NCI-H2029 (cell line): ENCODE measurements at regions not wholly inside any gene's neighbourhood (a gene's known extent, or its start where the extent isn't known, plus 50 kb on each side); places are given as distances from the start of the nearest gene placed in this dataset.

ENCODE experiments used
- DNase-seq: peaks from one replicate; lab custom pipeline; 2025; lab: John Stamatoyannopoulos, UW

DNA sequence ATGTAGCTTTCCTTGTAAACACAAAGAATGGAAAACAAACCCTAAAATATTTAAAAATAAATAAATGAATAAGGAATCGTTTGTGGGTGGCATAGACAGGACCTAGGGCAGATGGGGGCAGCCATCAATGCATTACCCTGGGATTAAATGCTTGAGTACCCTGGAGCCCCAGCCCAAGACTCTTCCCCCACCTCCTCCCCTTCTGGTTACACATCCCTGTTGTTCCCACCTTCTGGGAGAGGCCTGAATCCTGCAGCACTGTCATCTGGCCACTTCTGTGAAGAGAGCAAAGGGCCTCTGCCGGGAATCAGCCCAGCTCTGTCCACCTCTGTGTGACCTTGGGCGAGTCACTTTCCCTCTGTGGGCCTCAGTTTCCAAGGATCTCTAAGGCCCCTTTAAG, 61.6 kb upstream of the COL13A1 start:
- DNase-seq, result no peak

DNA sequence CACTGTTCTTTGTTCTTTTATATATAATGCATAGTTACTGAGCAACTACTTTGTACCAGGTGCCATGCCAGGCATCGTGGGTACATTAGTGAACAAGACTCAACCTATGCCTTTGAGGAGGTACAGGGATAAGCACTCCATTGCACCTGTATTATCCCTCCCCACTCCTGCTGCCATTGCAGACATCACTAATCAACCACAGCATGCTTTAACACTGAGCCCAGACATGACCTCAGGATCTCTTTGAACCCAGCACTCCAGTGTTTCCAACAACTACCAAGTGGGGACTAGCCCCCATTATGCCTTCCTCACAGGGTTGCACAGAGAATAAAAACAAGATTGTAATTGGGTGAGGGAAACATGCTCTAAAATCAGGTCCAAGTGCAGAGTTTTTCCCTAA, 60.5 kb upstream of the COL13A1 start:
- no peak for DNase-seq

DNA sequence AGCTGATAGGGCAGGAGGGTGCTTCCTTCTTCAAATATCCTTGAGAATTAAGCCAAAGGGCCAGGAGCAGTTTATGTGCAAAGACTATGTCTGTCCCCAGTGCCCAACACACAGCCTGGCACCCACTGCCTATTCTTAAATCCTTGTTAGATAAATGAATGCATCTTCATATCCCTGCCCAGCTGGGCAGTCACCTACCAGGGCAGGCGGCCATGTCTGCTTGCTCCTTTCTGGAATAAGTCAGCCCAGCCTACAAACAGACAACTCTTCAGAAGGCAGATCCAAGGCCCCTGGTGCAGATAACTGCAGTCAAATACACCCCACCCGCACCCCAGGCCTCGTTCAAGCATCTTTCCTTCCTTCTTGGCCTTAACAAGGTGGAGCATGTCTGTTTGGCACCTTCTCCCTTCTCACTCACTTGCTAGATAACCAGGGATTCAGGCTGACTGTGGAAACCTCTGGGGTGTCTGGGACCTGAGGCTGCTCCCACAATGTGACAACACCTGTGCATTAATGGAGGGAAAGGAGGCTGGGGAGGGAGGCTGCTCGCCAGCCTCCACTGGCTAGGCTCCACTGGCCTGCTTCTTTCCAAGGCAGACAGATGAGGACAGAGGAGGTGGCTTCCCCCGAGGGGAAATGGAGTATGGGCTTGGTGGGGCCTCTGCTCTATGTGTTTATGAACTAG, 59.9 kb upstream of the COL13A1 start:
- DNase-seq, result no peak

DNA sequence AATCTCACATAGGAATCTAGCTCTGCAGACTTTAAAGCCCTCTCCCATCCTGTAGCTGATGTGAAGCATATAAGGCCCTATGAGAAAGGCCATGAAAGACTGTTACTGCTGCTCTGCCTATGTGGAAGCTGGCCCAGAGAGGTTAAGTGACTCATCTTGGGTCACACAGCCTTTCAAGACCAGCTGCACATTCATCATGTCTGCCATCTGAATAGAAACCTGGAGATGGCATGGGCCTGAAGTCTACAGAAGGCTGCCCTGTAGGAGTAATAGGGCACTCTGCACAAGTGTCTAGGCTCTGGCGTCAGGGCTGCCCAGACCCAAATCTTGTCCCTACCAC, 59.4 kb upstream of the COL13A1 start:
- no peak for DNase-seq

DNA sequence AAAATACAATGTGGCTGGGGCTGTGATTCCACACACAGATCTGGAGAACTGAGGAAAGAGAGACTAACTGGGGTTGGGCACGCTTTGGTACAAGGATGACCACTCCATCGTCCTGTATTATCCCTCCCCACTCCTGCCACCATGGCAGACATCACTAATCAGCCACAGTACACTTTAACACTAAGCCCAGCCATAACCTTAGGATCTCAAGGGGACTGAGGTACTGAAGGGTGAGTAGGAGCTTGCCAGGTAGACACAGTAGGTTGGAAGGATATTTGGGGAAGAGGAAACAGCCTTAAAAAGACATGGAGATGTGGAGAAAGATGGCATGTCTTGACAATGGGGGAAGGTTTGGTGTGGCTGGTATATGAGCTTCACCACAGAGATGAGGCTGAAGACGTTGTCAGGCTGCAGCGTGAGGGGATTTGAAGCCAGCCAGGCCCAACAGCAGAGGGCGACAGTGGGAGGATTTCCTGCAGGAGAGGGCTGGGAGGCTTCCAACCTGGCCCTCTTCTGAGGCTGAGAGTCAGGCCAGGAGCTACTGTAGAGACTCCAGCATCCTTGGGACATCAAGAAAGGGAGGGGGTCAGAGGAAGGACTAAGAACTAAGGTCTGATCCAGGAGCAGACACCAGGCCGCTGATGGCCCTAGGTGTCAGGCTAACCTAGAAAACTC, 58.6 kb upstream of the COL13A1 start:
- peak; percentile 37 for DNase-seq

DNA sequence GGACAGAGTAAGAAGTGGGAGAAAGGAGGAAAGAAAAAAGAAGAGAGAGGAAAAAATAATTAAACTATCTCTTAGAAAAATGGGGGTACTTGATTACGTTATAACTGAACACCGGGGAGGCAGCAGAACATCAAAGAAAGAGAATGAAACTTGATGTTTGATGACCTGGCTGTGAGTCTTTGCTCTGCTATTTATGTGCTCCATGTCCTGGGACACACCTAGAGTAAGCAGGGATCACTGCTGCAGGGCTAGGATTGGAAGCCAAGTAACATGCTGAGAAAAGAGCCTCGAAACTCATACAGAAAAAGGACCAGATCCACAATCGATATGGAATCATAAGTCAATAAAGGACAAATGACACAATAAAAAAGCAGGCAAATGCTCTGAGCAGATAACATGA, 56.7 kb upstream of the COL13A1 start:
- DNase-seq, result no peak

DNA sequence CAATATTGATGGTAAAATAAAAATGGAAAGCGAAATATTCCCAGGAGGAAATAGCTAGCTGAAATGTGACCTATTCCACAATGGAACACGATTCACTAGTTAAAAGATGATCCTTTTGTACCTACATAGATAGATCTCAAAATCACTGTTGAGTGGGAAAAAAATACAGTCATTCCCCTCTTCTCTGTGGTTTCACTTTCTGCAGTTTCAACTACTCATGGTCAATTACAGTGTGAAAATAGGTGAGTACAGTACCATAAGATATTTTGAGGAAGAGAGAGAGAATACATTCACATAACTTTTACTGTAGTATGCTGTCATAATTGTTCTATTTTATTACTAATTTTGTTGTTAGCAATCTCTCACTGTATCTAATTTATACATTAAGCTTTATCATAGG, 56.0 kb upstream of the COL13A1 start:
- DNase-seq, result no peak

DNA sequence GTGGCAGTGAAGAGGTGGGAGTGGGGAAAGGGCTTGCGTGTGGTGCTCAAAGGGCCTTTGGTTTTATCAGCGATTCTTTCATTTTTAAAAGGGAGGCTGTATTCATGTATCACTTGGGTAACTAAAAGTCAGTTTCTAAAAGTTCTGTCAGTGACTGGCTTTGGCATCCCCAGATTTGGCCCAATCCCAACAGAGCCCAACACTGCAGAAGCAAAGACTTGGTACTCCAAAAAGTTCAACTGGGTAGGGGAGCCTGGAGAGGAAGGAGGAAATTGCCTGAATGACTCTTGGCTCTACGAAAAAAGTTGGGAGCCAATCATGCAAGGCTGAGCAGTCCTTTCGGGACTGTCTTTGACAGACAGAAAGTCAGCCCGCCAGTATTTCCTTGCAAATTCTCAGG, 54.5 kb upstream of the COL13A1 start:
- DNase-seq, result no peak

DNA sequence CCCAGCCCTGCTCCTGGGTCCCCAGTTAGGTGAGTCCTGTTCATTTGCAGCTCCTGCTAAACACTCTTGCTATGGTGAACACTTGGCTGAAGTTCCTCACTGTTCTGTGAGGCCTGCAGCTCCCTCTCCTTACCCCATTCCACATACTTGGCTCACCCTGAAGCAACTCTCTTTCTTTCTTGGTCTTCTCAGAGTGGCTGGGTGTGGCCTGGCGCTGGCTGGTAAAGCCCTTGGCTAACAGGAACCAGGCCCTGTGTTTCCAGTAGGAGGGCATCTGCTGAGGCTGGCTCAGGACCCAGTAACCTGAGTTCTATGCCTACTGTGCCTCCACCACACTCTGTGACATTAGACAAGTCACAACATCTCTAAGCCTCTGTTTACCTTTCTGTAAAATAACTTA, 53.1 kb upstream of the COL13A1 start:
- no peak for DNase-seq

DNA sequence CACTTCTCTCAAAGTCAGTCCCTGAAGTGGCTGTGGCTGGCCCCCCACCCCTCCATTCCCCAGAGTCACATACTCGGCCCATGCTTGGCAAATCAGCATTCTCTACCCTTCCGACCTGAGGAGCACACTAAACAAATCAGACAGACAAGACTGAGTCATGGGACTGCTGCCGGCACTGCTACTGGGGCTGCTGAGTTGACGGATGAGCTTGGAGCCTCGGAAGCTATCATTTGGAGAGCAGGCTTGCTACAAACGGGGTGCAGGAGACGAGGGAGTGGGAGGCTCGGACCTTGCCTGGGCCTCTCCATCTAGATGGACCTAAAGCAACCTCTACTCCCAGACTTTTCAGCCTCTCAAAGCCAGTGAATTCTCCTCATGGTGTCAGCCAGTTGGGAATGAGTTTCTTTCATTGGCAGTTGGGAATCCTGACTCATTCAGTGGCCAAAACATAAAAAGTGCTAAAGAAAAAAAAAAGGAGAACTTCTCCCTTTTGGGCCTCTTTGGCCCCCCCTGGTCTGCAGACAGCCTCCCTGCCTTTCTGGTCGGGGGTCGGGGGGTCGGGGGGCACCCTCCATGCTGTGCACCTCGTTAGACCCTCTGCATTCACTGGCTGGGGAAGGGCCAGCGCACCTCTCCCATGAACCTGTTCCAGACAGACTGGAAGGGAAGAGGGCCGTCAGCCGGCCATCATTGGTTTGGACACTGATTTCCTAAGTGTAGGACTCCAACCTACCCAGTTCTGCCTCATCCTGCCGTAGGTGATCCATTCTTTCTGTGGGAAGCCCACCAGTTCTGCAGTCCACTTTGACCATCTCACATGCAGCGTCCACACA, 52.3 kb upstream of the COL13A1 start:
- DNase-seq, result no peak

DNA sequence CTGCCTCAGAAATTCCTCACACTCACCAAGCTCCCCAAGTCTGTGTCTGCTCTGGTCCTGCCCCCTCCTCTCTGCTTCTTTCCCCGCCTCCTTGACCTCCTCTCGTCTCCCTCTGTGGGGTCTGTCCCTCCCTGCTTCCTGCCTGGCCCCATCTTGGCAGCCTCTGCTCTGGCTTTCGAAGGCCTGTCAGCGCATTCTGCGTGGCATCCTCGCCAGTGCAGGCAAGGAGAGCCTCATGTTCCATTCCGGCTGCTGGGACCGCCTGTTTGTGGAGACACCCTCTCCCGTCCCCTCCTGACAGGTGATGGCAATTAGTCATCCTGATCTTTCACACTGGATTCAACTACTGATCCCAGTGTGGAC, 51.7 kb upstream of the COL13A1 start:
- DNase-seq, result no peak

DNA sequence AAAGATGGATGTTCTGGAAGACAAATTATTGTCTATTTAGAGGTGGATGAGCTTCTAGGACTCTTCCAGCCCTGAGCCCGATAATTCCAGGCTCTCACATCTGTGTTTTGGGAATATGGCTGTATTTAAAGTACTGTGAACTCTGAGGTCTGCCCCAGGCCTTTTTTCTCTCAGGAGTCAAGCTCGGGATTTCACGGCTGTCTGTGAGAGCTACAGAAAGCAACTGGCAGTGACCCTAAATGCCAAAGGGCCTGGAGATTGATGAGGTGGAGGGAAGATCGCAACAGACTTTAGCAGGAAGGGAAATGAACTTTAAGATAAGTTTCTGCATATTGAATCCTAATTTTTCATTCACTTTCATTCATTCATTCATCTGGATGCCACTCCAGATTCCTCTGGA, 51.0 kb upstream of the COL13A1 start:
- no peak for DNase-seq

DNA sequence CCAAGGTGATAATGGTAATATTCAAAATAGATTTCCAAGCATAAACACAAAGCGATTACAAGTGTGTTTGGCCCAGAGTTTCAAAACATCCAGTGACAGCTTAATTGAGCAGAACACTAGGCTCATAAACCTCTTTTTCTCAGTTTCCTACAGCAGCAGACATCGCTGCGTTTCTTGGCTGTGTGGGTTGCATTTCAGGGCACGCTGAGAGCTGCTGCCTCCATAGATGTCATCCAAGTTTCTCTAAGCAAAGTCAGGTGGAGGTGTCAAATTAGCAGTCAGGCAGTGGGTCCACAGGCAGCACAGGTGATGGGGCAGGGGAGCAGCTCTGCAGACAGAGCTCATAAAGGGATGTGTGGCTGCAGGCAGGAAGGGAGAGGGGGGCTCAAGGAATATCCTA, 50.5 kb upstream of the COL13A1 start:
- DNase-seq, result no peak
